ENCODE measurements at regions not wholly inside any gene's neighbourhood (a gene's known extent, or its start where the extent isn't known, plus 50 kb on each side); places are given as distances from the start of the nearest gene placed in this dataset.
A peak's percentile ranks its signal among the peaks of the same experiment; 100 is the strongest.

DNA sequence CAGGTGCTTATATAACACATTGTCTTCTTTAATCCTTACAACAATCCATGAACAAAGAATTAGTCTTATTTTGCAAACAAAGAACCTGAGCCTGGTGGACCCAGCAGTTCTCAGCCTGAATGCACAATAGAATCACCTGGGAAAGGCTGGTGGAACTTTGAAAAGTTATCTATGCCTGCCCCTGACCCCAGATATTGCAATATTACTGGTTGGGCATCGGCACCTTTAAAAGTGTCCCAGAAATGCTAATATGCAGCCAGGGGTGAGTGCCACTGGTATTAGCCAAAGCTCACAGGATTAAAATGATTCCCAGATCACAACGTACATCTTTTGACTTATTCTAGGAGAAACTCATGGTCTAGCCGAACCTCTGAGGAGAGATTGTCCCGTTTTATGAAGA, 268.8 kb downstream of the KLF5 start:
- Histone ChIP-seq H3K9me3 (ENCODE audit: control insufficient read depth, insufficient read depth, low read depth, low read length) (no peaks in the 10 kb centered on the region), H3K27ac (ENCODE audit: extremely low read depth, low read depth, low read length) (no peak overlapping the region), H3K4me1 (ENCODE audit: control insufficient read depth, insufficient read depth, low read length) (no peaks in the 10 kb centered on the region), H3K4me3 (ENCODE audit: low read depth, low read length) (no peak overlapping the region), H3K36me3 (ENCODE audit: control insufficient read depth in 2 of 2, insufficient read depth in 1 of 2, low read length in 2 of 2) (no peaks in the 10 kb centered on the region)
- TF ChIP-seq ZNF23 (tag by site-specific recombination; IDR thresholded peaks at IDR 0.05; ENCODE audit: borderline replicate concordance): no peak
- no peak for TF ChIP-seq ZNF785 (tag by site-specific recombination; IDR thresholded peaks at IDR 0.05)
- CTCF ChIA-PET: no interaction called here
- POLR2A ChIA-PET: no interaction called here

DNA sequence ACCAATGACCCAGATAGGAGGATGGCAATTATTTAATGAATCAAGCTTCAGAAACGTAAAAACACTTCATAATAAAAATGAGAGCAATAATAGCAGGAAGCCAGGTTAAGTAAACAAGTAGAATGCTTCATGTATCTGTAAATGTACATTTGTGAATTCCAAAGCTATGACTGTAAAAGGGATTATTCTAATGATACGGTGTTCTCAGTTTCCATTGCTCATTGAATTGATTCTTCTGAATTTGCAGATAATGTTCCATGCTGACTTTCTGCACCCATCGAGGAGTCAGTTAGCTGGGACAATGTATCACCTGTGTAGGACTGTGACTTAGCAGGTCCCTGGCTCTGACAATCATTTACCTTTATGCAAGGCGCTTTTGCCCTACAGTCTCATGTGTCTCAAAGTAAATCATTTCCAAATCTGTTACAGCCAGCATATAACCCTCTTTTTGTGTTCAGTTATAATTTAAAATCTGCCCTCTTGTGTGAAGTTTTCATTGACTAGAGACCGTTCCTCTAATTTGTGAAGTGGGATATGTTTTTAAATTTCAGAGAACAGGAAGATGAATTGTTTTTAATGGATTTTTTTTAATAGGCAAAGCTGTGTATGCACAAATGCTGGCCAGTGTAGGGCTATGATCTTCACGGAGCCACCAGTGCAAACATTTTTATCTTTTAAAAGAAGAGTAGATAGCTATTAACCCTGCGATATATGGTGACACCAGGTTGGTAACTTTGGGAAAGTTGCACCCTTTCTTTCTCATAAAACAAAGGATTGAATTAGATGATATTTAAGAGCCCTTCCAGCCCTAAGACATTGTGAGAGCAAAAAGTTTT, 267.1 kb downstream of the KLF5 start:
- H3K4me1 ChIP-seq (ENCODE audit: control insufficient read depth, insufficient read depth, low read length): no peaks in the 10 kb centered on the region
- H3K36me3 ChIP-seq (ENCODE audit: control insufficient read depth in 2 of 2, insufficient read depth in 1 of 2, low read length in 2 of 2): no peaks in the 10 kb centered on the region
- TF ChIP-seq ZSCAN16 (tag by site-specific recombination; IDR thresholded peaks at IDR 0.05): no peak
- no peak for TF ChIP-seq ZNF571 (tag by site-specific recombination; IDR thresholded peaks at IDR 0.05)
- no peak for TF ChIP-seq ZNF660 (tag by site-specific recombination; IDR thresholded peaks at IDR 0.05)
- no peak for TF ChIP-seq ZNF221 (tag by site-specific recombination; IDR thresholded peaks at IDR 0.05; ENCODE audit: borderline replicate concordance)
- TF ChIP-seq ZNF324 (tag by site-specific recombination; IDR thresholded peaks at IDR 0.05): no peak
- 0 out of 2 replicates have a peak, but pooled peaks have one; percentile 21 for TF ChIP-seq TRIM28 (IDR thresholded peaks at IDR 0.05; ENCODE audit: borderline replicate concordance, low read length)
- TF ChIP-seq HOXC10 (CRISPR knock-in tag; IDR thresholded peaks at IDR 0.05): no peak
- TF ChIP-seq ZNF548 (tag by site-specific recombination; IDR thresholded peaks at IDR 0.05): no peak
- no peak for TF ChIP-seq KLF8 (tag by site-specific recombination; IDR thresholded peaks at IDR 0.05)
- ChIA-PET POLR2A (no interaction called here), CTCF (no interaction called here)
- H3K4me3 ChIP-seq (ENCODE audit: low read depth, low read length): no peak overlapping the region
- H3K27ac ChIP-seq (ENCODE audit: extremely low read depth, low read depth, low read length): no peak overlapping the region
- no peaks in the 10 kb centered on the region for H3K9me3 ChIP-seq (ENCODE audit: control insufficient read depth, insufficient read depth, low read depth, low read length)

DNA sequence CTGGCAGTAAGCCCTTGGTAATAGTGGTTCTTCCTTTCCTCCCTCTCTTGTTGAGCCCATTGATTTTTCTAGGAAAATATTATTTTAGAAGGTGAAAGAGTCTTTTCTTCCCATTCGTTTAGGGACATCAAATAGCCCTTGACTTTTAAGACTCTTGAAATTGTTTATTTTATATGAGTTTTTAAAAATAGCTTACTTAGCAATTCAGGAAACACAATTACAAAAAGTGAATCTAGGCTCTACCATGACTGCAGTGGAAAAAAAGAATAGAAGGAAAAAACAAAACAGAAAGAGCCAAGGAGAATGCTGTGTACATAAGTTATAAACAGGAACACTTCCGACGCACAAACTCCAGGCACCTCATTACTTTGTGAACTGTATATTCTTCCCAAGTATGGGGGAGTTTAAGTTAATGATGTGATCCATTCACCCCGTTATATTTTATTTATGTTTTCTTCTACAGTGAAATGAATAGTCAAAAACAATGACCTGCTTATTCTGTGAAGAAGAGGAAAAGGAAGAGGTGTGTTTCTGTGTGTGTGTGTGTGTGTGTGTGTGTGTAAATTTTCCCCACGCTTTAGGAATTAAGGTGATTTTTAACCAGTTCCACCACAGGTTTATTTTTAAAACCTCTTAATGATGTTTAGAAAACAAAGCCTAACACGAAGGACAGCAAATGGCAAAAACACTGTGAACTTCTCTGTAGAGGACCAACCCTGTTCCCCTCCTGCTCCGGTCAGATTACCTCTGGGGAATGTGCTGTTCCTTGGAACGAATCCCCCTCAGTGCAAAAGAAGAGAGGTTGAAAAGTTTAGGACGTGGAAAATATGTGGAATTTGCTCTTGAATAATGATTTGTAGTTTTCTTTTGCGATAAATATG, 266.3 kb downstream of the KLF5 start:
- Histone ChIP-seq H3K4me1 (ENCODE audit: control insufficient read depth, insufficient read depth, low read length) (no peaks in the 10 kb centered on the region), H3K4me3 (ENCODE audit: low read depth, low read length) (no peak overlapping the region), H3K9me3 (ENCODE audit: control insufficient read depth, insufficient read depth, low read depth, low read length) (no peaks in the 10 kb centered on the region), H3K27ac (ENCODE audit: extremely low read depth, low read depth, low read length) (no peak overlapping the region), H3K36me3 (ENCODE audit: control insufficient read depth in 2 of 2, insufficient read depth in 1 of 2, low read length in 2 of 2) (no peaks in the 10 kb centered on the region)
- TF ChIP-seq ZNF416 (tag by site-specific recombination; IDR thresholded peaks at IDR 0.05) (no peak), TRIM28 (IDR thresholded peaks at IDR 0.05; ENCODE audit: borderline replicate concordance, low read length) (0 out of 2 replicates have a peak, but pooled peaks have one; percentile 27)
- ChIA-PET POLR2A (no interaction called here), CTCF (no interaction called here)

DNA sequence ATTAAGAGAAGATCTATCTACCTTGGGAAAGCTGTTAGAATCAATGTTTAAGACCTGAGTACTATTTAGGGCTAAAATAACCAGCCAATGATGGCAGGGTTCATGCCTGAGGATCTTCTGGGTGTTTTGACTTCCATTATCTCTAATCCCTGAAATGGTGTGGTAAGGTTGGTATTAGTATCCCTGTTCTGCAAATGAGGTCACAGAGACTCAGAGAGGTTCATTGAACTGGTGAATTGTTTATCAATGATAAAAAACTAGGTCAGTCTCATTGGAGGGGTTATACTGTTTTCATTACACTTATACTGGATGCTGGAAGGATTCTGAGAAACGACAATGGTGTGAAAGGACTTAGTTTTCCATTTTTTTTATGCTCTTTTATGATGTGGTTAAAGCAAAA, 264.8 kb downstream of the KLF5 start:
- TF ChIP-seq, protein P1, sequence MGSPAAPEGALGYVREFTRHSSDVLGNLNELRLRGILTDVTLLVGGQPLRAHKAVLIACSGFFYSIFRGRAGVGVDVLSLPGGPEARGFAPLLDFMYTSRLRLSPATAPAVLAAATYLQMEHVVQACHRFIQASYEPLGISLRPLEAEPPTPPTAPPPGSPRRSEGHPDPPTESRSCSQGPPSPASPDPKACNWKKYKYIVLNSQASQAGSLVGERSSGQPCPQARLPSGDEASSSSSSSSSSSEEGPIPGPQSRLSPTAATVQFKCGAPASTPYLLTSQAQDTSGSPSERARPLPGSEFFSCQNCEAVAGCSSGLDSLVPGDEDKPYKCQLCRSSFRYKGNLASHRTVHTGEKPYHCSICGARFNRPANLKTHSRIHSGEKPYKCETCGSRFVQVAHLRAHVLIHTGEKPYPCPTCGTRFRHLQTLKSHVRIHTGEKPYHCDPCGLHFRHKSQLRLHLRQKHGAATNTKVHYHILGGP (tag by site-specific recombination; IDR thresholded peaks at IDR 0.05): no peak
- TF ChIP-seq, protein P2, sequence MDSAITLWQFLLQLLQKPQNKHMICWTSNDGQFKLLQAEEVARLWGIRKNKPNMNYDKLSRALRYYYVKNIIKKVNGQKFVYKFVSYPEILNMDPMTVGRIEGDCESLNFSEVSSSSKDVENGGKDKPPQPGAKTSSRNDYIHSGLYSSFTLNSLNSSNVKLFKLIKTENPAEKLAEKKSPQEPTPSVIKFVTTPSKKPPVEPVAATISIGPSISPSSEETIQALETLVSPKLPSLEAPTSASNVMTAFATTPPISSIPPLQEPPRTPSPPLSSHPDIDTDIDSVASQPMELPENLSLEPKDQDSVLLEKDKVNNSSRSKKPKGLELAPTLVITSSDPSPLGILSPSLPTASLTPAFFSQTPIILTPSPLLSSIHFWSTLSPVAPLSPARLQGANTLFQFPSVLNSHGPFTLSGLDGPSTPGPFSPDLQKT (IDR thresholded peaks at IDR 0.05; ENCODE audit: borderline replicate concordance, low read depth, low read length): 0 out of 2 replicates have a peak, but pooled peaks have one; percentile 32
- H3K27ac ChIP-seq (ENCODE audit: extremely low read depth, low read depth, low read length): no peak overlapping the region
- H3K4me1 ChIP-seq (ENCODE audit: control insufficient read depth, insufficient read depth, low read length): no peaks in the 10 kb centered on the region
- POLR2A ChIA-PET: no interaction called here
- no peaks in the 10 kb centered on the region for H3K9me3 ChIP-seq (ENCODE audit: control insufficient read depth, insufficient read depth, low read depth, low read length)
- CTCF ChIA-PET: no interaction called here
- H3K36me3 ChIP-seq (ENCODE audit: control insufficient read depth in 2 of 2, insufficient read depth in 1 of 2, low read length in 2 of 2): no peaks in the 10 kb centered on the region
- no peak overlapping the region for H3K4me3 ChIP-seq (ENCODE audit: low read depth, low read length)

All from HEK293 (cell line).